ENCODE measurements at regions not wholly inside any gene's neighbourhood (a gene's known extent, or its start where the extent isn't known, plus 50 kb on each side); places are given as distances from the start of the nearest gene placed in this dataset.

DNA sequence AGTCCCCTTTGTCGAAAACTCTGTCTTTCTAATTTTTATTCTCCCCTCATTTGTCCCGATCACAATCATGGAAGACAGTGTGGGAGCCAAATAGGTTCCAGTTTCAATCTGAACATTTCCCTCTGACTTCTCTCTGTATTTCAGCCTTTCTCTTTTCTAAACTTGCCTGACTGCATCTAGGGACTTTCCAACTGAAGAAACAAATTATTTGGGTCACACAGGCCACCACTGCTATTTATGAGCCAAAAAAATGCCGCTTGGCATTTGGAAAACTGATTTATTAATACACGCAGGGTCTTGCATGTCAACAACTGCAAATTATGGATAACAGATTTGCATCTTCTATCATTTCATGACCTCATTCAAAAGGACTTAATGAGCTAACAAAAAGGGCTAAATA is 55.2 kb upstream of the ELAC2 start:
- Histone ChIP-seq H3K9me2 (replicated peaks; ENCODE audit: insufficient read depth, low read length) (no peaks in the 10 kb centered on the region), H3K79me2 (ENCODE audit: insufficient read depth, low read length) (no peaks in the 10 kb centered on the region), H3K27me3 (ENCODE audit: low read length) (no peaks in the 10 kb centered on the region), H4K20me1 (ENCODE audit: low read depth, low read length) (no peaks in the 10 kb centered on the region), H2AFZ (ENCODE audit: low read depth, low read length, severe bottlenecking) (no peak overlapping the region), H3K27ac (ENCODE audit: low read depth, low read length) (no peak overlapping the region), H3K9me3 (ENCODE audit: insufficient read depth, low read length) (peaks cover 8% of the 10 kb centered on the region; the same call in 1 of the 2 replicates), H3K4me2 (ENCODE audit: low read depth, low read length, poor library complexity, severe bottlenecking) (no peak overlapping the region), H3F3A (ENCODE audit: insufficient read depth) (no peaks in the 10 kb centered on the region), H3K4me3 (ENCODE audit: insufficient read depth, low read length, poor library complexity, severe bottlenecking) (no peak overlapping the region), H3K36me3 (ENCODE audit: low read length) (no peaks in the 10 kb centered on the region), H3K9ac (ENCODE audit: low read length) (no peak overlapping the region)
- no peak for TF ChIP-seq EZH2phosphoT487 (conservative IDR thresholded peaks at IDR 0.05; ENCODE audit: low read length)
- TF ChIP-seq, protein P1, sequence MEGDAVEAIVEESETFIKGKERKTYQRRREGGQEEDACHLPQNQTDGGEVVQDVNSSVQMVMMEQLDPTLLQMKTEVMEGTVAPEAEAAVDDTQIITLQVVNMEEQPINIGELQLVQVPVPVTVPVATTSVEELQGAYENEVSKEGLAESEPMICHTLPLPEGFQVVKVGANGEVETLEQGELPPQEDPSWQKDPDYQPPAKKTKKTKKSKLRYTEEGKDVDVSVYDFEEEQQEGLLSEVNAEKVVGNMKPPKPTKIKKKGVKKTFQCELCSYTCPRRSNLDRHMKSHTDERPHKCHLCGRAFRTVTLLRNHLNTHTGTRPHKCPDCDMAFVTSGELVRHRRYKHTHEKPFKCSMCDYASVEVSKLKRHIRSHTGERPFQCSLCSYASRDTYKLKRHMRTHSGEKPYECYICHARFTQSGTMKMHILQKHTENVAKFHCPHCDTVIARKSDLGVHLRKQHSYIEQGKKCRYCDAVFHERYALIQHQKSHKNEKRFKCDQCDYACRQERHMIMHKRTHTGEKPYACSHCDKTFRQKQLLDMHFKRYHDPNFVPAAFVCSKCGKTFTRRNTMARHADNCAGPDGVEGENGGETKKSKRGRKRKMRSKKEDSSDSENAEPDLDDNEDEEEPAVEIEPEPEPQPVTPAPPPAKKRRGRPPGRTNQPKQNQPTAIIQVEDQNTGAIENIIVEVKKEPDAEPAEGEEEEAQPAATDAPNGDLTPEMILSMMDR (IDR thresholded peaks at IDR 0.05; ENCODE audit: insufficient read depth, low read length, poor library complexity, severe bottlenecking), result no peak

DNA sequence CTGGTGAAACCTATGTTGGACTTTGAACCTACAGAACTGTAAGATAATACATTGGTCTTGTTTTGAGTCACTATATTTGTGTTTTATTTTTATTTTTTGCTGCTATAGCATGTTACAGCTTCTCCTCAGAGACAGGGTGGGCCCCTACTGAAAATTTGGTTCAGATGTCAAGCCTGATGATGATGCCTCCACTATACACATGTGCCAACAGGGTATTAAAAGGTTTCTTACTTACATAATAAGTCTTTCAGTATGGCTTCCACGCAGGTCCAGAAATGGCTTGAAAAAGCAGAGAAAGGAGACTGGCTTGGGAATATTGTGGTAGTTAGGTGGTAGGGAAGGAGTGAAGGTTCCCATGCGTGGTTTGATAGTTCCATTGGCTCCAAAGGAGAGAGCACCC is 52.9 kb upstream of the ELAC2 start:
- no peak for TF ChIP-seq EZH2phosphoT487 (conservative IDR thresholded peaks at IDR 0.05; ENCODE audit: low read length)
- TF ChIP-seq, protein P1 (IDR thresholded peaks at IDR 0.05; ENCODE audit: insufficient read depth, low read length, poor library complexity, severe bottlenecking), result no peak
- H3K4me2 ChIP-seq (ENCODE audit: low read depth, low read length, poor library complexity, severe bottlenecking), result no peak overlapping the region
- no peaks in the 10 kb centered on the region for H3K9me2 ChIP-seq (replicated peaks; ENCODE audit: insufficient read depth, low read length)
- H3K79me2 ChIP-seq (ENCODE audit: insufficient read depth, low read length), result no peaks in the 10 kb centered on the region
- no peaks in the 10 kb centered on the region for H3K36me3 ChIP-seq (ENCODE audit: low read length)
- H3K27me3 ChIP-seq (ENCODE audit: low read length), result no peaks in the 10 kb centered on the region
- no peak overlapping the region for H2AFZ ChIP-seq (ENCODE audit: low read depth, low read length, severe bottlenecking)
- peaks cover 14% of the 10 kb centered on the region; the same call in 1 of the 2 replicates for H3K9me3 ChIP-seq (ENCODE audit: insufficient read depth, low read length)
- H3F3A ChIP-seq (ENCODE audit: insufficient read depth), result no peaks in the 10 kb centered on the region
- H3K4me3 ChIP-seq (ENCODE audit: insufficient read depth, low read length, poor library complexity, severe bottlenecking), result no peak overlapping the region
- no peaks in the 10 kb centered on the region for H4K20me1 ChIP-seq (ENCODE audit: low read depth, low read length)
- H3K27ac ChIP-seq (ENCODE audit: low read depth, low read length), result no peak overlapping the region
- H3K9ac ChIP-seq (ENCODE audit: low read length), result no peak overlapping the region

DNA sequence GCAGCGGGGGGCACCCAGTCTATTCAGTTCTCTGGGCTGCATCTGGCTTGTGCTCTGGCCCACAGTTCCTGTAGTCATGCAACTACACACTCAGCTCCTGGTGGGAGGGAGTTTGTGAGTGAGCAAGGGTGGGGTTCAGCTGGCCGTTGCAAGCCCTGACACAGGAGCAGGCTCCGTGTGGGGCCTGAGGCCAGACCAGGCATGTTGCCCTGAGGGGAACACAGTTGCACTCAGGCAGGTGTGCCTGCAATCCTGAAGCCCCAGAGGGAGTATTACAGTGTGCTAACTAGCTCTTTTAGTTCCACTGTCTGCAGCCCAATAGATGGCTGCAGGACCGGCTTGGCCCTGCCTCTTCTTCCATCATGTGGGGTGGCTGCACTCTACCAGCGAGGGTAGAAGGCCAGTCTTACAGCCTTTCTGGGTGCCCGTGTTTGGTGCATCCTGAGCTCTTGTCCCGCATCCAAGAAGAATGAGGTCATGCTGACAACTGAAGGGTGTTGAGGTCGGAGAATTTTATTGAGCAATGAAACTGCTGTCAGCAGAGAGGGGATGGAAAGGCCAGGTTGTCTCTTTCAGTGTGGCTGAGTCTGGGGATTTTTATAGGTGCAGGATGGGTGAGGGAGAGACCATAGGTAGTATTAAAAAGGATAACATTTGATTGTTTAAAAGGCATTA is 49.9 kb upstream of the ELAC2 start:
- Histone ChIP-seq H2AFZ (ENCODE audit: low read depth, low read length, severe bottlenecking) (no peak overlapping the region), H3K36me3 (ENCODE audit: low read length) (no peaks in the 10 kb centered on the region), H3K27me3 (ENCODE audit: low read length) (no peaks in the 10 kb centered on the region), H3K9ac (ENCODE audit: low read length) (no peak overlapping the region), H3K4me2 (ENCODE audit: low read depth, low read length, poor library complexity, severe bottlenecking) (no peak overlapping the region), H3K27ac (ENCODE audit: low read depth, low read length) (no peak overlapping the region), H3K9me3 (ENCODE audit: insufficient read depth, low read length) (peaks cover 14% of the 10 kb centered on the region; the same call in 1 of the 2 replicates), H4K20me1 (ENCODE audit: low read depth, low read length) (no peaks in the 10 kb centered on the region), H3K79me2 (ENCODE audit: insufficient read depth, low read length) (no peaks in the 10 kb centered on the region), H3K9me2 (replicated peaks; ENCODE audit: insufficient read depth, low read length) (no peaks in the 10 kb centered on the region), H3F3A (ENCODE audit: insufficient read depth) (no peaks in the 10 kb centered on the region), H3K4me3 (ENCODE audit: insufficient read depth, low read length, poor library complexity, severe bottlenecking) (no peak overlapping the region)
- TF ChIP-seq EZH2phosphoT487 (conservative IDR thresholded peaks at IDR 0.05; ENCODE audit: low read length), result no peak
- TF ChIP-seq, protein P1 (IDR thresholded peaks at IDR 0.05; ENCODE audit: insufficient read depth, low read length, poor library complexity, severe bottlenecking), result no peak

Data from SU-DHL-6 (cell line).